ENCODE measurements at regions not wholly inside any gene's neighbourhood (a gene's known extent, or its start where the extent isn't known, plus 50 kb on each side); places are given as distances from the start of the nearest gene placed in this dataset.

DNA sequence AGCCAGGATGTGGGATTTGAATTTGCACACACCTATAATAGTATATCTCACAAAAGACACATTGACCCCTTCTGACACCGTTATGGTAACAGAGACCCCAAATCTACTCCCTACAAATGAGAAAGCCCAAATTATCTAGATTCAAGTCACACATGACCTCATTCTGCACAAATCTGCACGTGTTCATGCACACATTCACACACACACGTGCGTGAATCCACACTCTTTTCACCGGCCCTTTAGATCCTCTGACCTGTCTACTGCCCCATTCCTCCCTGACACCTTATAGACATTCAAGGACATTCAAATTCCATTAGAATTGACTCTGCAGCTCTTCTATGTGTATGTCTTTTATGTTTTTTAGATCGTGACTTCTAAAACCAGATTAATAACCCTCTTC, 627.8 kb upstream of the ID2 start:
- Histone ChIP-seq H3K27ac (ENCODE audit: insufficient read length, low read depth, low read length) (no peak overlapping the region), H3K79me2 (ENCODE audit: insufficient read depth, low read length) (no peaks in the 10 kb centered on the region), H3K23ac (ENCODE audit: insufficient read length, low read depth, low read length) (no peak overlapping the region), H3K79me1 (ENCODE audit: insufficient read depth, low read depth, low read length, poor library complexity, severe bottlenecking) (no peaks in the 10 kb centered on the region), H3K4me1 (ENCODE audit: insufficient read depth, low read length) (no peaks in the 10 kb centered on the region), H4K8ac (replicated peaks; ENCODE audit: insufficient read length, low read depth, low read length) (no peak overlapping the region), H3T11ph (ENCODE audit: low read length) (no peak overlapping the region), H4K5ac (ENCODE audit: insufficient read length, low read depth, low read length) (no peak overlapping the region), H2BK120ac (ENCODE audit: low read depth, low read length, poor library complexity, severe bottlenecking) (no peak overlapping the region), H3K27me3 (ENCODE audit: insufficient read depth, low read length) (no peaks in the 10 kb centered on the region), H4K91ac (ENCODE audit: insufficient read length, low read depth, low read length) (no peak overlapping the region), H2BK12ac (ENCODE audit: insufficient read length, low read depth, low read length) (no peak overlapping the region), H3K9ac (ENCODE audit: extremely low read depth, insufficient read length, low read length) (no peak overlapping the region), H2AFZ (ENCODE audit: low read length) (no peak overlapping the region), H3K18ac (ENCODE audit: insufficient read length, low read depth, low read length) (no peak overlapping the region), H3K23me2 (ENCODE audit: insufficient read length, low read depth, low read length, poor library complexity, severe bottlenecking) (no peaks in the 10 kb centered on the region), H2BK5ac (ENCODE audit: insufficient read length, low read length) (no peak overlapping the region), H3K14ac (ENCODE audit: insufficient read depth, low read length) (no peak overlapping the region), H2BK20ac (ENCODE audit: low read depth, low read length, poor library complexity, severe bottlenecking) (no peak overlapping the region), H2BK15ac (ENCODE audit: low read depth, low read length) (no peak overlapping the region), H4K20me1 (ENCODE audit: control insufficient read depth, insufficient read depth, insufficient read length) (no peaks in the 10 kb centered on the region), H2AK5ac (ENCODE audit: insufficient read length, low read length) (no peak overlapping the region), H3K56ac (ENCODE audit: insufficient read length, low read depth, low read length) (no peak overlapping the region), H3K4ac (ENCODE audit: low read depth, low read length) (no peak overlapping the region), H3K9me3 (ENCODE audit: control insufficient read depth, low read depth, low read length) (no peaks in the 10 kb centered on the region), H3K4me2 (ENCODE audit: insufficient read depth, insufficient read length, low read length) (no peak overlapping the region)
- WGBS (ENCODE audit: extremely low coverage, insufficient read length, low lambda C conversion rate): no CpG with 5 or more reads among the region's 6 CpGs
- H3K9me3 Mint-ChIP-seq: peaks cover 10 to 11% of the 10 kb centered on the region in 2 experiments; a peak in 4 of 5 replicates
- DNase-seq: no peak
- no peaks in the 10 kb centered on the region; the same call in 1 of the 2 replicates for H3K27me3 Mint-ChIP-seq (ENCODE audit: low read depth)
- peaks cover 0 to 3% of the 10 kb centered on the region in 2 experiments; a peak in 1 of 4 replicates for H3K4me1 Mint-ChIP-seq
- TF ChIP-seq, protein P1, sequence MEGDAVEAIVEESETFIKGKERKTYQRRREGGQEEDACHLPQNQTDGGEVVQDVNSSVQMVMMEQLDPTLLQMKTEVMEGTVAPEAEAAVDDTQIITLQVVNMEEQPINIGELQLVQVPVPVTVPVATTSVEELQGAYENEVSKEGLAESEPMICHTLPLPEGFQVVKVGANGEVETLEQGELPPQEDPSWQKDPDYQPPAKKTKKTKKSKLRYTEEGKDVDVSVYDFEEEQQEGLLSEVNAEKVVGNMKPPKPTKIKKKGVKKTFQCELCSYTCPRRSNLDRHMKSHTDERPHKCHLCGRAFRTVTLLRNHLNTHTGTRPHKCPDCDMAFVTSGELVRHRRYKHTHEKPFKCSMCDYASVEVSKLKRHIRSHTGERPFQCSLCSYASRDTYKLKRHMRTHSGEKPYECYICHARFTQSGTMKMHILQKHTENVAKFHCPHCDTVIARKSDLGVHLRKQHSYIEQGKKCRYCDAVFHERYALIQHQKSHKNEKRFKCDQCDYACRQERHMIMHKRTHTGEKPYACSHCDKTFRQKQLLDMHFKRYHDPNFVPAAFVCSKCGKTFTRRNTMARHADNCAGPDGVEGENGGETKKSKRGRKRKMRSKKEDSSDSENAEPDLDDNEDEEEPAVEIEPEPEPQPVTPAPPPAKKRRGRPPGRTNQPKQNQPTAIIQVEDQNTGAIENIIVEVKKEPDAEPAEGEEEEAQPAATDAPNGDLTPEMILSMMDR (conservative IDR thresholded peaks at IDR 0.05): no peak
- no peak overlapping the region for H3K27ac Mint-ChIP-seq
- no peak overlapping the region for H3K4me3 Mint-ChIP-seq
- H3K36me3 Mint-ChIP-seq (ENCODE audit: insufficient read depth in 1 of 3, low read depth in 3 of 3): peaks cover 0 to 15% (median 9%) of the 10 kb centered on the region in 3 experiments; a peak in 5 of 7 replicates

Measured in H9 (cell line).